Activated T-cell treated with anti-CD3 and anti-CD28 coated beads for 48 hours (primary cell): ENCODE measurements at regions not wholly inside any gene's neighbourhood (a gene's known extent, or its start where the extent isn't known, plus 50 kb on each side); places are given as distances from the start of the nearest gene placed in this dataset.

Experiments
- DNase-seq: peaks from one replicate; pipeline ENCODE4 v3.0.0-alpha.2; 2020; ENCODE audit warnings: low read depth

DNA sequence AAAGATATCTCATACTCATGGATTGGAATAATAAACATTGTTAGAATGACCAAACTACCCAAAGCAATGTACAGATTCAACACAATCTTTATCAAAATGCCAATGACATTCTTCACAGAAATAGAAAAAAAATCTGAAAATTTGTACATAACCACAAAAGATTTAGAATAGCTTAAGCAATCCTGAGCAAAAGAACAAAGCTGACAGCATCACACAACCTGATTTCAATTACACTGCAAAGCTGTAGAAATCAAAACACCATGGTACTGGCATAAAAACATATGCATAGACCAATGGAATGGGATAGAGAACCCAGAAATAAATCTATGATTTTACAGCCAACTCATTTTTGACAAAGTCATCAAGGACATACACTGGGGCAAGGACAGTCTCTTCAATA lies 130.0 kb upstream of the TMEM72 start:
- no peak for DNase-seq

DNA sequence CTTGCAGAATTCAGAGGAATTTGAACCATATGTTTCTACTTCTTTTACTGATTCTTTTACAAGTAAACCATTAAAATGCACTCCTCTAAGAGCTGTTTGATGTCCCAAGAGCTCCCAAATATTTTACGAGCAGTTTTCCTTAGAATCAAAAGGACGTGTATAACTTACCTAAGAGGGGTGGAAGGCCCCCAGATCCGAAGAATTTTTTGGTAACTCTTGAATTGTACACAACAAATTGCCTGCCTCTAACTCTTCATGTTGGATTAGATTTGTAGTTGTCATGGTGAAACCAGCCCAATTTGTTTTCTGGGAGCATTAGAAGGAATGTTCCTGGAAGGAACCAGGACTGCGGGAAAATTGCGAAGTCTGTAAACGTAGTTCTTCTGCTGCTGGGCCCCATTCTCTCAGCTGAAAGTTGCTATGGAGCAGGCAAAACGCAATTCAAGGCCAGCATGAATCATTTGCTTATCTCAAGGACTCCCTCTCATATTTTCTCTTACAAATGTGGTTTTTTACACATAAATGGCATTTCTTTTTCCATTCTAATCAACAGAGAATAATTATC lies 124.8 kb upstream of the TMEM72 start:
- DNase-seq: no peak

DNA sequence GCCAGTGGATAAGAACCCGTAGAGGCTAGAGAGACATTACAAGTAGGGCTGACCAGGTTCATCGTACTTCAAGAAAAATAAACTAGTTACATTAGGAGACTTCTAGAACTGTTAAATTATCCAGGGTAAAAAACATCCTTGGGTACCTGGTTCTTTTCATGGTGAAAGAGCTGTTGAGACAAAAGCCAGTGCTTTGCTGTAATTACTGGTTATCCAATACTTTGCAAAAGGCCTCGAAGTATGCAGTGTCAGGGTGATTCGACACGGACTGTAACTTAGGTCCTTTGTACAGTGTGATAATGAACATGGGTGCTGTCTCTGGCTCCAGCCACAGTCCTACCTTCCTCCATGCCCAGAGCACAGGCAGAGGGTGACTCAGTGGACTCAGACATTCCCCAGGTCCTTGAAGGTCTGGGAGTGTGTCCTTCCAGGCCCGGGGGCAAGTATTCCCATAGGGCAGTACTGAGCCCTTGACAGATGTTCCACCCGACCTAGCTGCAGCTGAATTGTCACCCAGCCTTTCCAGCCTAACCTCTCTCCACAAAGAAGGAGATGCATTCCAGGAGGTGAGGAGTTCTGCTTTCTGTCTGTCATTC lies 123.6 kb upstream of the TMEM72 start:
- no peak for DNase-seq

DNA sequence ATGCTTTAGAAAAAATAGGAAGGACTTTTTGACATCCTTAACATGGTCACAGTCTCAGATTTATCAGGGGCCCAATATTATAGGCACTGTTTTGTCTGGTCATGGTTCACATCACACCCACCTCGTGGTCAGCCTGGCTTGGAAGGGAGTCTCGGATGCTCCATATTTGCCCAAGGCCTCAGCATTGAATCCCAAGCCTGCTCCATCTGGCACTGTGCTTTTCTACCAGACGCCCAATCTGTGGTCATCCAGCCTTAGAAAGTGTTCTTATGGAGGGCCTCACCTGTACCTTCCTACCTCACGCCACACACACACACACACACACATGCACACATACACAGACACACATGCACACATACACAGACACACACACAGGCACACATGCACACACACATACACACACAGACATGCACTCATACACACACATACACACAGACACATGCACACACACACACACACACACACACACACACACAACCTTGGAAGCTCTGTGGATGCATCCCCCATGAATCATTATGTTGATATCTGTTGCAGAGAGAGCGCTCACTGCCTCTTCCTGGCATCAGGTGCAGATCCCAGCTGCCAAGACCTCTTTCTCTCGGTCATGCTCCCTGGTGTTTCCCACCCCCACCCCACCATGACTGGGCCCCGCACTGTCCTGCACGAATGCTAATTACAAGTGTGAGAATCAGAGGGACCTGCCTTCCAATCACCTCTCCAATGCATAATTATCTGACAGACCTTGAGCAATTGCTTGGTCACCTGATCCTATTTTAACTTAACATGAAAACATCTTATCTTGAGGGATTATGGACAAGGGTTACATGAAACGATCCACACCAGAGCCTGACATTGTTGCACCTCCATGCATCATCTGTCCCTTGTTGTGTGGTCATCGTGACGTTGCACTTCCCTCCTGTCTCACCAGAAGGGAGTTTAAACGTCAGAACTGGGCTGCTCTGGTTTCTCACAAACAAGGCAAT lies 122.7 kb upstream of the TMEM72 start:
- DNase-seq: no peak

DNA sequence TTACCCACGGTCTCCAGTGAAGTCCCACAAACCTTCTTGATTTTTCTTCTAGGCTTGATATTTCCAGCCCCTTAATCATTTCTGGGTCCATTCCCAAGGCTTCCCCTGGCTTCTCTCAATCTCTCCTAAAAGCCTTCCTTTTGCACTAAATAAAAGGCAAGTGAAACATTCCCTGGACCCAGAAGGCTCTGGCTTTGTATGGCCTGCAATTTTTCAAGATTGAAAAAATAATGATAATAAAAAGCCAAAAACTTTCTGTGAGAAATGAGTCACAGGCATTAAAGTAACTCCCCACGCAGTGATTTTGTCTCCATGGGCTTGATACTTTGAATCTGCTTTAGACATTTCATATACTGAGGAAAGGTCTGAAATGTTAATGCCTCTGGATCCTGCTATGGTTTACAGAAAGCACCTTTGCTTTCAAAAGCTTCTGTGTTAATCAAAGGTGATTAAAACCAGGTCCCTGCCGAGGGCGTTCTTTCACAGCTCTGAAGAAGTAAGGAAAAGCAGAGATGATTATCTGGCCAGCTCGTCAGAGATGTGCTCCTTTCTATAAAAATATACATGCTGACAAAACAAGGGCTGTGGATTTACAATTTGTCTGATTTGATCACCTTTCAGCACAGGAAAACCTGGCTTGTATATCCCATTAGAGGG lies 118.9 kb upstream of the TMEM72 start:
- DNase-seq: no peak

DNA sequence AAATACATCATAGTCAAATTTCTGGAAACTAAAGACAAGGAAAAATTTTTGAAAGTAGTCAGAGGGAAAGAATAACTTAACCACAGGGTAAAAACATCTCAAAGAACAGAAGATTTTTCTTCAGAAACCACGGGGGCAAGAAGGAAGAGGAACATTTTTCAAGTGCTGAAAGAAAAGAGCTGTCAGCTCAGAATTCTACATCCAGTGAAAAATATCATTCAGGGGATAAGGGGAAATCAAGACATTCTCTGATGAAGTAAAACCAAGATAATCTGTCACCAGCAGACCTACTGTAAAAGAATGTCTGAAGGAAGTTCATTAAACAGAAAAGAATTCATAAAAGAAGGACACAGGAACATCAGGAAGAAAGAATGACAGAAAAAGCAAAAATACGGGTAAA lies 111.2 kb upstream of the TMEM72 start:
- DNase-seq: no peak

DNA sequence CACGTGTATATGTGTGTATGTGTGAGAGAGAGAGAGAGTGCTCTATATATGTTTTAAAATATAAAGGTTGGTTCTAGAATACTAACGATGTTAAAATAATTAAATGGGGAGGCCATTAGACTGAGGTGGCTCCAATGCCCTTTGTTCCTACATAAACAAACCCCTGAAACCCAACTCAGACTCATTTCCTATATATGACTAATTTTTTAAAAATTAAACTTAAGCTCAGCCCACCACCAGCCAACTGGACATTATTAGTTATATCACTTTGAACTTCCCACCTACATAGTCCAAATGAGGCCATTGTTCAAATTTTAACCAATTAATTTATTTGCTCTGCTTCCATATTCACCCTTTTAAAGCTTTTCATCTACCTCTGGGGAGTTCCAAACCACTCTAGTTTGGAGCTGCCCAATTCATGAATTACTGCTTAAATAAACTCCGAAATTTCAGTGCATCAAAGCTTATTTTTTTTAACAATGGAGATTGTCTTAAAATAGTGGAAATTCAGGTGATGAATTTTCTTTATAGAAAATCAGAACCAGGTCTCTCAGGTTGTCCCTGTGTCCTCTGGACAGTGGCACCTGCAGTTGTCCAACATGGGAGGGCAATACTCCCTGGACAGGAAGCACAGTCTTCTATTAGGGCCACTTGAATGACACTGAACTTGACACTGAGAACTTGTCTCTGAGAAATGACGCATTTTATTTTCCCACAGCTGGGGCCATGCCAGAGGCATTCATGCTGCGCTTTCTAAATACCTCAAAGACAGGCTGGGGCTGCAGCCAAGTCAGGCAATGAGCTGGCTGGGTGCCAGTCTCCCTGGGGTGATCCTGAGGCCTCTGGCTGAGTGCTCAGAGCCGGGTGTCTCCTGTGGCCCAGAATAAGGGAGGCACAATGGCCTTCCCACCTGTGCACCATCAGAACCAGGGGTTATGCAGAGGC lies 109.5 kb upstream of the TMEM72 start:
- no peak for DNase-seq

DNA sequence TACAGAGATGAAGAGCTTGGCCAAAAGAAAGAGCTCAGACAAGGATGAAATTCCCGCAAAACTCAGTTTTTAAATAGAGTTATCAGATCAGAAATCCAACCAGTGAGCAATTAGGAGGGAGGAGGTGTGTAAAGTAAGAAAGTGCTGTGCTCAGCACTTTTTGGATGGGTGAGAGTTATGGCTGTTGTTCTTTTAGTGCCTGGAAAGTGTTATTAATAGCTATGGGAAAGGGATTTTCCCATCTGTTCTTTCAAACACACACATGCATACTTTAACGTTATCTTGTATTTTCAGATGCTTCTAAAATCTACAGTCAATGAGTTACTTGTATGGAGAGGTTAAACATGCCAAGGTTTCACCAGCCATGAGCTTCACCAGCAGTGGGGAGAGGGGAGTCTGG lies 107.3 kb upstream of the TMEM72 start:
- no peak for DNase-seq

DNA sequence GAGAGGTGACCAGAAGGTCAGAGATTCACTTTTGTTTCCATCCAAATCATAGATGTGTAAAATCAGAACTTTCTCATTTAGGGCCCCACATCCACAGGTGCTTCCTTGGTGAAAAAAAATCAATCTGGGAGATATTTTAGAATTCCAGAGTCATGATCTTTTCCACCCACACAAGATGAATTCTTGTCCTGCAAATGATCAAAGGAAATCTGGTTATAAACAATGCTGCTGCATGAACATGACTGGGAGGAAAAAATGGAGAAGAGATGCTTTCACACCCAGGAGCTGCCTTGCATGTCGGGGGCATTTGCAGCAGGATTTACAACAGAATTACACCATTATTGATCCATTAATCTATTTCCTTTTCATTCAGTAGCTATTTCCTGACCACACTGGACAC lies 106.5 kb upstream of the TMEM72 start:
- no peak for DNase-seq

DNA sequence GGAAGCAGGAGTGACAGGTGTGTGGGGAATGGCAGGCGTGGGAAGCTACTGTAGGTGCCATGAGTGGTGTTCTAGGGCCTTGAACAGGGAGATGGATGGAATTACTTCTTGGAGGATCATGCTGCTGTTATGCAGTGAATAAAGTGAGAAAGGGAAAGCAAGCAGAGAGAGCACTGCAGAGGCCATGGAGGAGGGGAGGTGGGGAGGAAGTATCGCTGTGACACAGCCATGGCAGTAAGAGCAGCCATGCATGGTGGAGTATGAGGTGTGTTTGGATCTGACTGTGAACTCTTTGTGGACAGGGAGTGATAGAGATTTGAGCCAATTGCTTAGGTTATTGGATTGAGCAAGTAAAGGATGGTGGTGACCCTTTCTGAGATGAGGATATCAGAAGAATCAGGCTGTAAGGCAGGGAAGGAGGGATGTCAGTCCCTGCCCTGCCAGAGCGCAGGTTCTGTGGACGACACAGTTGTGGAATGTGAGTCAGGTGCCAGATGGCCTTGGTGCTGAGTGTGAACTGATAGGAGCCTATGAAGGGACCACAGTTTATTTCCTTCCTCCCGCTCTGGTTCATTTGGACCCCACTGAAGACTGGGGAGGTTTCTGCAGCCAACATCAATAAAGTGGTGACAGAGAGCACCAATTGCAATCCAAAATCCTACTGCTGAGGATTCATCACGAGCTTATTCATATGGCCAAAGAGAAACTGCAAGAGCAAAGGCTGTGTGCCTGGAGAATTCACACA lies 105.5 kb upstream of the TMEM72 start:
- DNase-seq: no peak

DNA sequence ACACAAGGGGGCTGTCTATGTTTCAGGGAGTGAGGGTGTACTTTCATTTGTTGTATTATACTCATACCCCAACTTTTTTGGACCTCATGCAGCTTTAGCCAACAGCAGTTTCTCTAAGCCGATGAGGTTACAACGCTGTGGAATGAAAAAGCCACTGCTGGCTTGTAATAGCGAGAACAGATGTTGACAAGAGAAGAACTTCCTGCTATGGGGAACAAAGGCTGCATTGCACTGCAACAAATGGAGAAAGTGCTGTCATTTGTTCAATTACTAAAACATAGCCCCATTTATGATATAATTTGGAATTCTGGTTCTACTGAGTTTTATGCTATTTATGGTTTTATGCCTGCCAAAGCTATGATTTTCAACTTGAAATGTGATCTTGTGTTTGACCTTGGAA lies 104.2 kb upstream of the TMEM72 start:
- DNase-seq: no peak

DNA sequence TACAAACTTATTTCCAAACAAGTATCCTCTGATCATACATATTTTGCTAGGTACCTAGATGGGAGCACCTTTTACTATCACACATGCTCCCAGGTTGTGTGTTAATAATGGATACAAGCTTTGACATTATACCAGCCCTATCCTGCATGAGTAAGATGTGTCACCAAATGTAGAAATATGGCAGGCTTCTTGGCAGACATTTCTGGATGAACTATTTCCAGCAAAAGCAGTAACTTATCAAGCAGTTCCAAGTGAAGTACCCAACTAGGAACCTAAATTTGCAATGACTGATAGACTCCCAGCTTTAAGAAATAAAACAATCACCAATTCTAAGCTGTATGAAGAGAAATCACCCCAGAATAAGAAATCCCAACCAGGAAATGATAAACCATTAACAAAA lies 103.7 kb upstream of the TMEM72 start:
- DNase-seq: no peak

DNA sequence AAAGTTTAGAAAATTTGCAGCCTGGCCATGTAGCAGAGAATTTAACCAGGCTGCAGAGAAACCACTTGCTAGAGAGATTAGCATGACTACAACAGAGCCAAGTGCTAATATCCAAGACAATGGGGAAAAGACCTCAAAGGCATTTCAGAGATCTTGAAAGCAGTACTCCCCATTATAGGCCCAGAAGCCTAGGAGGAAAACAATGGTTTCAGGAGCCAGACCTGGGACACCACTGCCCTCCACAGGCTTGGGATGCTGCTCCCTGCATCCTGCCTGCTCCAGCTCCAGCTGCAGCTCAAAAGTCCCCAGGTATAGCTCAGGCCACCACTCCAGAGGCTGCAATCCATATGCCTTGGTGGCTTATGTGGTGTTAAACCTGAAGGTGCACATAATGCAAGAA lies 101.5 kb upstream of the TMEM72 start:
- no peak for DNase-seq

DNA sequence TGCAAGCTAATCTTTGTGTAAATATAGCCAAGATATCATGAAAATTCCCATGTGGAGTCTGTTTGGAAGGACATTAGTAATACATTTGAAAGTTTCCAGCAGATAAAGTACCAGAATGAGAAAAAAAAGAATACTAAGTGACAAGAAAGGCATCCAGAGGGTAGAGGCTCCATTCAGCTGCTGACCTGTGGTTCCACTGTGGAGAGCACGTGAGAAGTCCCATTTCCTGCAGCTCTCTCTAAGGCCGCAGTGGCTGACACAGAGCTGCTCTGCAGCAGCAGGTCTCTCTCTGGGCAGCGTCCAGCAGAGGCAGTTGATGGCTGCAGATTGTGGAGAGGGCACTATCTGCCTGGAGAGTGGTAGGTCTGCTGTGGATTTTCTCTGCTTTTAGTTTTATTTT lies 100.1 kb upstream of the TMEM72 start:
- DNase-seq: no peak

DNA sequence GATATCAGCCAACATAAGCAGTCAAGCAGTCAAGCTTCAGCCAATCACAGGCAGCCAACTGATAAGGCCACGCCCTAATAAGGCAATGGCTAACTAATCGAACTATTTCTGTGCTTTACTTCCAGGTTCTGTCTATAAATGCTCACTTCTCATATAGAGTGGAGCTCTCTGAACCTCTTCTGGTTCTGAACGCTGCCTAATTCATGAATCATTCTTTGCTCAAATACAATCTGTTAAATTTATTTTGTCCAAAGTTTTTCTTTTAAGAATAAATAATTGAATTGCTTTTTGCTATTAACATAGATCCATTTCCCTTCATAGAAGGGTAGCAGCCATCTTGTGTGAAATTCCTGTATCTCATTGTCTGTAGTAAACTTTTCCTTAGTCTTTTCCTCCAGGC lies 97.9 kb upstream of the TMEM72 start:
- no peak for DNase-seq

DNA sequence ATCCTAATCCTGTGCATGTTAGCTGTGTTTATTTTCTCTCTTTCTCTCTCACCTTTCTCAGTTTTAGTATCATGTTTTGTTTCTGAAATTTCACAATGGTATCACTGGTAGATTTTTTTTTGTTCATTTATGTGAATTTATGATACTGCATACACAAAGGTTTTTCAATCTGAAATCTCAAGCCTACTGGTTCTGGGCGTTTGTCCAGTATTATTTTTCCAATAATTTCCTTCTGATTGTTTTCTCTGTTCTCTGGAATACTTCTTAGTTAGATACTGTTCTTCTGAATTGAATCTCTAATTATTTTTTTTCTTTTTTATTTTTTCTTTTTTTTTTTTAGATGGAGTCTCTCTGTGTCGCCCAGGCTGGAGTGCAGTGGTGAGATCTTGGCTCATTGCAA lies 96.2 kb upstream of the TMEM72 start:
- DNase-seq: no peak

DNA sequence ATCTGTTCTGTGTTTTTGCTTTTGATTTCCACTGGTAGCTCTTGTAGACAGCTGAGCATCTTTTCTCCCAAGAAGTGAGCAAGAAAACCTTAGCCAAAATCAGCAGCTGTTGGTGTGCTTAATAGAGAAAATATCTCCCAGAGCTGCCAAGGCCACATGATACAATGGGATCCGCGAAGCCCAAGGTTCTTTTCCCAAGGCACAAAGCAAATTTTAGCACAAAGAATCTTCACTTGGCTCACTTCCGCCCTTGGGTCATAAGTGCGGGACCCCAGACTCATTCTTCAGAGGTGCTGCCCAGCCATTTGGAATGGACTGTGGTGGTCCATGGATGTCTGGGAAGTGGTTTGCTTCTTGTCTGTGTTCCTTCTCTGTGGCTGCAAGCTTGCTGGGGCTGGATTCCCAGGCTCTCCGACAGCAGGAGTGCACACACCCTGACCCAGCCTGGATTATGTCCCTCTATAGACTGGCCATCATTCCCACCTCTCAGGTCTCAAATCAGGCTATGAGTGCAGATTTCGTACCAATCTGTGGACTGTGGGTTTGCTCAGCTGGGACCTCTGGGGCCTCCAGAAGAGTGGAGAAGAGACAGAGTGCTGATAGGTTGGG lies 93.0 kb upstream of the TMEM72 start:
- no peak for DNase-seq

DNA sequence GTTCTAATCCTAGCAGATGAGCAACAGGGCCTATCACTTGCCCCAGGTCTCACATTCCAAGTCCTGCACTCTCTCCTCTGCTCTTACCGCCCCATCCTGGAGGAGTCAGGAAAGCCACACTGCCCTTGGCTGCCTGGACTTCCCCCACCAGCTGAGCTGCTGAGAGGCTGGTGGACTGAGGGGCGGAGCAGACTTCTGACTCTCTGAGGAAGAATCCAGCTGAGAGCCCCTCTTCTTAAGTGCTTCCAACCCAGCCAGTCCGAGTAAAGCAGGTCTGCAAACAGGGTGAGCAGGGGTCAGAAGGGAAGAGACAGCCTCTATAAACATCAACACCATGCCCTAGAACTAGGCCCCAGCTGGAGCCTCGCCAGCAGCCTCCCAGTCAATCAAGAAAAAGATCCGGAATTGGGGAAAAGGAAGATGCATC lies 92.4 kb upstream of the TMEM72 start:
- no peak for DNase-seq

DNA sequence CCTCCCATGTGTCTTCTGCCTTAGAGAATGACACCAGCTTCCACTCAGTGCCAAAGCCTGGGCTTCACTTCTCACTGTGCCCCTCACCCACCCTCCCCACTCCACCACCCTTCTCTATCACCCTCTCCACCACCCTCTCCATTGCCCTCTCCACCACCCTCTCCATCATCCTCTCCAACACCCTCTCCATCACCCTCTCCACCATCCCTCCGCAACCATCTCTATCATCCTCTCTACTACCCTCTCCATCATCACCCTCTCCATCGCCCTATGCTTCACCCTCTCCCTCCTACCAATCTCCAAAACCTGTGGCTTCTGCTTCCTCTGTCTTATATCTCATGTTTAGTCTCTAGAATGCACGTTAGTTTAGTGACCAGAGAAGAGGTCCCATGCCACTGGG lies 91.0 kb upstream of the TMEM72 start:
- DNase-seq: no peak

DNA sequence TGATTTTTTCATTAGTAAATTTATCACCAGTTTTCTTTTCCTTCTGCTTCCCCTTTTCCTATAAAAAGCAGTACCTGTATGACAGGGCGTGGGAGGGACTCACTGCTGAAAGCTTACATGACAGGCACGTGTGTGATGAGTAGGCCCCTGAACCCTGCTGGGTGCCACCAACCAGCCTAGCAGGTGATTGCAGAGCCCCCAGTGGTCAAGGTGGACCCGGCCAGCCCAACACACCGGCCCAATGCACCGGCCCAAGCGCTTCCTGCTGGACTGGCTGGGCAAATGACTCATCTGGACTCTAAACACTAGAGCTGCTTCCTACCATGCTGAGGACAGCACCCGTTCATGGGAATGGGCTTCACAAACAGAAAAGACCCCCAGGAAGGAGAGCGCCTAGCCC lies 89.8 kb upstream of the TMEM72 start:
- DNase-seq: no peak

DNA sequence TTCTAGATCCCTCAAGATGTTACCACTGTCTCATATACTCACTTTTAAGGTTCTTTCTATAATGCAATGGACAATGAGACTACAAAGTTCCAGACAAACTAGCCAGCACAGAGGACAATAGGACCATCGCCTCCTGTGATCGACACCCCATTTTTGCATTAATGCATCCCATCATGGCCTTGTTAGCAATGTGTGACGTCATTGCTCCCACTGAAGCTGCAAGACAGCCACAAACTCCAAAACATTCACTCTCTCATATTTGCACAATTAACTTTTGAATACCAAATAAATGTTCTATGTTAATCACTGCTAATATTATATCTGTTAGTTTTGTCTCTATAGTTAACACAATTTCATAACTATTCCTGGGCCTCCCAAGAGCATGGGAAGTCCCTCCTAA lies 88.8 kb upstream of the TMEM72 start:
- no peak for DNase-seq
